H1 (cell line): ENCODE measurements at regions not wholly inside any gene's neighbourhood (a gene's known extent, or its start where the extent isn't known, plus 50 kb on each side); places are given as distances from the start of the nearest gene placed in this dataset.

Experiments
- CTCF ChIA-PET: fragments of 300-600 bp; sonication (Branson Sonifier 250); formaldehyde crosslinking; loops from one replicate; lab custom pipeline; 2021; ENCODE audit not compliant: partially characterized antibody; lab: Charles Lee
- POLR2A ChIA-PET: fragments of 300-600 bp; sonication (Branson Sonifier 250); formaldehyde crosslinking; loops from one replicate; lab custom pipeline; 2021; ENCODE audit warnings: inconsistent platforms; ENCODE audit not compliant: partially characterized antibody; lab: Charles Lee
- DNase-seq, 2 experiments: peaks; one replicate each; pipeline versions ENCODE4 v3.0.0 to v3.0.0-alpha.2; 2010 to 2022; ENCODE audit warnings: low spot score in 2 of 2, low read depth in 1 of 2, mixed read lengths in 1 of 2
- FAIRE-seq: peaks from 2 replicates; lab custom pipeline; 2011; peaks lifted over from hg19 to GRCh38; lab: Jason Lieb, UNC
- H2AFZ ChIP-seq: 2 replicates; pipeline ENCODE4 v1.8.1; 2012; ENCODE audit warnings: low read length, inconsistent platforms
- H2AK5ac ChIP-seq: 2 replicates; pipeline ENCODE4 v1.6.1; 2013; ENCODE audit warnings: low read depth, low read length
- H2BK120ac ChIP-seq: replicated peaks from 2 replicates; pipeline ENCODE3; 2013; ENCODE audit warnings: low read depth, low read length, inconsistent platforms
- H2BK12ac ChIP-seq: 2 replicates; pipeline ENCODE4 v1.6.1; 2013; ENCODE audit warnings: low read depth, low read length
- H2BK15ac ChIP-seq: 2 replicates; pipeline ENCODE4 v1.6.1; 2013; ENCODE audit warnings: low read length
- H2BK20ac ChIP-seq: 2 replicates; pipeline ENCODE4 v1.6.1; 2013; ENCODE audit warnings: low read length
- H2BK5ac ChIP-seq: 2 replicates; pipeline ENCODE4 v1.6.1; 2013; ENCODE audit warnings: low read depth, low read length
- H3K14ac ChIP-seq: 2 replicates; pipeline ENCODE4 v1.6.1; 2013; ENCODE audit warnings: inconsistent platforms; ENCODE audit not compliant: insufficient read length
- H3K18ac ChIP-seq: 2 replicates; pipeline ENCODE4 v1.6.1; 2013; ENCODE audit warnings: low read length; ENCODE audit errors: extremely low read depth
- H3K23ac ChIP-seq: 2 replicates; pipeline ENCODE4 v1.6.1; 2013; ENCODE audit warnings: inconsistent platforms; ENCODE audit not compliant: insufficient read length
- H3K23me2 ChIP-seq: 2 replicates; pipeline ENCODE4 v1.6.1; 2013; ENCODE audit warnings: low read depth, low read length
- H3K27ac ChIP-seq: 2 replicates; pipeline ENCODE4 v1.6.1; 2011; ENCODE audit warnings: low read depth, low read length, inconsistent platforms
- H3K27me3 ChIP-seq, 4 experiments: replicated peaks in 1 of 4; 1 replicate in 1 of 4; 2 replicates in 3 of 4; pipeline versions ENCODE4 v1.6.1 to v1.8.1; 2011 to 2013; ENCODE audit warnings: low read length in 3 of 4, mild to moderate bottlenecking in 3 of 4, inconsistent platforms in 2 of 4, mixed read lengths in 2 of 4, moderate library complexity in 1 of 4; ENCODE audit not compliant: control insufficient read depth in 3 of 4, insufficient read depth in 3 of 4; ENCODE audit errors: extremely low read depth in 1 of 4
- H3K36me3 ChIP-seq, 4 experiments: 2 replicates each; pipeline versions ENCODE4 v1.6.1 to v1.8.1; 2011 to 2013; ENCODE audit warnings: mild to moderate bottlenecking in 4 of 4, low read length in 3 of 4, moderate library complexity in 2 of 4, control low read depth in 1 of 4, inconsistent platforms in 1 of 4; ENCODE audit not compliant: insufficient read depth in 4 of 4, control insufficient read depth in 2 of 4
- H3K4ac ChIP-seq: replicated peaks from 2 replicates; pipeline ENCODE3; 2013; ENCODE audit warnings: low read length, low read depth, mixed read lengths, inconsistent platforms; ENCODE audit not compliant: insufficient read length
- H3K4me1 ChIP-seq, 4 experiments: replicated peaks in 1 of 4; 1 replicate in 1 of 4; 2 replicates in 3 of 4; pipeline versions ENCODE4 v1.6.1 to v1.8.1; 2011 to 2013; ENCODE audit warnings: low read length in 3 of 4, inconsistent platforms in 2 of 4, mixed read lengths in 1 of 4; ENCODE audit not compliant: insufficient read depth in 4 of 4, control insufficient read depth in 3 of 4
- H3K4me2 ChIP-seq, 2 experiments: 2 replicates each; pipeline versions ENCODE4 v1.6.1 to v1.8.1; 2011 to 2013; ENCODE audit warnings: low read depth in 2 of 2, low read length in 2 of 2, control low read depth in 1 of 2, inconsistent platforms in 1 of 2, mild to moderate bottlenecking in 1 of 2; ENCODE audit not compliant: insufficient read depth in 1 of 2
- H3K4me3 ChIP-seq, 4 experiments: fragments of 200-600, 300-600 bp in 1 of 4; sonication (generic), shearing (Covaris generic), sonication (Bioruptor Twin) in 1 of 4; 2 replicates each; pipeline versions ENCODE4 v1.5.1 to v1.8.1; 2011 to 2016; ENCODE audit warnings: low read length in 4 of 4, low read depth in 3 of 4, control low read depth in 2 of 4, inconsistent platforms in 2 of 4, mild to moderate bottlenecking in 2 of 4, mixed read lengths in 1 of 4, moderate library complexity in 1 of 4; ENCODE audit not compliant: insufficient read depth in 2 of 4; ENCODE audit errors: extremely low read depth in 1 of 4
- H3K56ac ChIP-seq: replicated peaks from 2 replicates; pipeline ENCODE3; 2013; ENCODE audit warnings: low read depth, mild to moderate bottlenecking, mixed read lengths, low read length, inconsistent platforms; ENCODE audit not compliant: insufficient read length
- H3K79me1 ChIP-seq: 2 replicates; pipeline ENCODE4 v1.6.1; 2013; ENCODE audit warnings: low read depth, low read length, control low read depth
- H3K79me2 ChIP-seq, 2 experiments: 2 replicates each; pipeline versions ENCODE4 v1.6.1 to v1.8.1; 2012 to 2013; ENCODE audit warnings: low read length in 2 of 2, mild to moderate bottlenecking in 2 of 2, inconsistent platforms in 1 of 2; ENCODE audit not compliant: insufficient read depth in 2 of 2, control insufficient read depth in 1 of 2
- H3K9ac ChIP-seq, 4 experiments: replicated peaks in 1 of 4; 1 replicate in 1 of 4; 2 replicates in 3 of 4; pipeline versions ENCODE4 v1.6.1 to v1.8.1; 2011 to 2013; ENCODE audit warnings: low read depth in 3 of 4, low read length in 3 of 4, control low read depth in 2 of 4, mild to moderate bottlenecking in 2 of 4, moderate library complexity in 2 of 4, inconsistent platforms in 1 of 4; ENCODE audit errors: extremely low read depth in 1 of 4
- H3K9me3 ChIP-seq, 2 experiments: 2 replicates each; pipeline versions ENCODE4 v1.6.1 to v1.8.1; 2012 to 2013; ENCODE audit warnings: mild to moderate bottlenecking in 2 of 2, moderate library complexity in 2 of 2, control low read depth in 1 of 2, inconsistent platforms in 1 of 2, low read depth in 1 of 2, low read length in 1 of 2, mixed read lengths in 1 of 2; ENCODE audit not compliant: insufficient read depth in 2 of 2
- H4K20me1 ChIP-seq, 2 experiments: replicated peaks in 1 of 2; 2 replicates each; pipeline versions ENCODE3 to v1.8.1; 2011 to 2013; ENCODE audit warnings: inconsistent platforms in 2 of 2, low read length in 2 of 2, mild to moderate bottlenecking in 1 of 2; ENCODE audit not compliant: insufficient read depth in 2 of 2, control insufficient read depth in 1 of 2
- H4K5ac ChIP-seq: 2 replicates; pipeline ENCODE4 v1.6.1; 2013; ENCODE audit warnings: low read length, low read depth, mixed read lengths, inconsistent platforms; ENCODE audit not compliant: insufficient read length
- H4K8ac ChIP-seq: 2 replicates; pipeline ENCODE4 v1.8.0; 2013; ENCODE audit warnings: mild to moderate bottlenecking, moderate library complexity, low read length, inconsistent platforms; ENCODE audit not compliant: insufficient read depth; ENCODE audit errors: extremely low read depth
- H4K91ac ChIP-seq: replicated peaks from 2 replicates; pipeline ENCODE3; 2013; ENCODE audit warnings: low read length, mixed read lengths, inconsistent platforms; ENCODE audit not compliant: insufficient read length
- CHD1 ChIP-seq: IDR thresholded peaks from 2 replicates; pipeline ENCODE4 v1.6.1; 2012; ENCODE audit warnings: low read depth, low read length, improper control_type of control experiment
- TBP ChIP-seq: IDR thresholded peaks from 2 replicates; pipeline ENCODE4 v1.6.1; 2011; ENCODE audit warnings: low read depth, low read length, improper control_type of control experiment
- WGBS, 2 experiments: shearing (Covaris generic) in 1 of 2; methylation state at CpG; one replicate each; pipeline versions ENCODE4 v1.1.6 to v1.1.7; 2013 to 2015; ENCODE audit warnings: low lambda C conversion rate in 2 of 2, mixed read lengths in 2 of 2, inconsistent platforms in 1 of 2, low coverage in 1 of 2, missing lambda C conversion rate in 1 of 2; ENCODE audit not compliant: insufficient replicate concordance in 2 of 2, insufficient coverage in 1 of 2, insufficient read length in 1 of 2; ENCODE audit errors: extremely low coverage in 1 of 2, missing lambda C conversion rate in 1 of 2; 5-methylcytosine and 5-hydroxymethylcytosine counted together

DNA sequence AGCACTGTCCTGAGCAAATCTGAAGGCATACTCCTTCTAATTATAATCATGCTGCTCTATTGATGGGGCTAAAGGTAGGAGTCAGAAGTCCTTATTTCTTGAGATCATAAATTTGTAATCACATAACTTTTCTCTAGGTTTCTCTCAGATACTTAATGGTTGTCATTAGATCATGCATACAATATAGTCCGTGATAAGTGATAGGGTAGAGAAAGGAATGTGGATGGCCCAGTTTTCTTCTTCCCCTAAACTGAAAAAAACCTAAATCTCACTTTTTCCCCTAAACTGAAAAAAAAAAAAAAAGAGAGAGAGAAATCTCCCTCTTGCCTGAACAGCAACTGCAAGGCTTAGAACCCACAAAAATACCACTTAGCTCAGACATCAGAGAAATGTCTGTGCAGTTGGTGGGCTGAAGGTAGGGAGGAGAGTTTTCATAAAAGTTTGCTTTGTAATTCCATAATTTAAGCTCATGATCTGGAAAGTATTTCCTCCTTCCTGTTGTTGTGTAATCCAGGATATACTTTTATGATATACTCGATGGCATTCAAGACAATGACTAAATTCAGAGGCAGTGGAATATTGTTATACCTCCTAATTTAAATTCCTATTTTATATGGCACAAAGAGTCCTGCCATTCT, 79.3 kb upstream of the ITPRID2 start:
- Histone ChIP-seq H3K23ac (no peak overlapping the region), H3K4ac (no peak overlapping the region), H4K5ac (no peak overlapping the region), H2BK12ac (no peak overlapping the region), H3K4me1 (peaks cover 0 to 6% (median 2%) of the 10 kb centered on the region in 4 experiments; a peak in 2 of 7 replicates), H3K9ac (no peak overlapping the region), H3K4me2 (no peak overlapping the region), H3K4me3 (no peak overlapping the region), H3K79me2 (no peaks in the 10 kb centered on the region), H2BK5ac (no peak overlapping the region), H3K18ac (no peak overlapping the region), H4K91ac (no peak overlapping the region), H3K27me3 (no peaks in the 10 kb centered on the region), H3K14ac (no peak overlapping the region), H3K27ac (no peak overlapping the region), H2BK20ac (no peak overlapping the region), H3K23me2 (no peaks in the 10 kb centered on the region), H3K9me3 (no peaks in the 10 kb centered on the region), H2AFZ (no peak overlapping the region), H2AK5ac (no peak overlapping the region), H4K20me1 (no peaks in the 10 kb centered on the region), H3K36me3 (no peaks in the 10 kb centered on the region), H2BK120ac (no peak overlapping the region), H3K56ac (no peak overlapping the region), H2BK15ac (no peak overlapping the region), H3K79me1 (no peaks in the 10 kb centered on the region), H4K8ac (no peak overlapping the region)
- DNase-seq (no peak), FAIRE-seq (no peak)
- ChIA-PET CTCF (interaction anchor here (0.6 to 1.3 kb wide), 4 partner anchors 15 to 734 kb away, joined by 3 read pairs; no protein-coding TSS in a partner anchor), POLR2A (no interaction called here)
- 86% methylated on average over 2 of the region's 2 CpGs; no CpG with 5 or more reads in 1 of the 2 experiments for WGBS, 2 experiments
- TF ChIP-seq TBP, result no peak
- no peak for TF ChIP-seq CHD1
